HG03159 (cell line): ENCODE measurements at regions not wholly inside any gene's neighbourhood (a gene's known extent, or its start where the extent isn't known, plus 50 kb on each side); places are given as distances from the start of the nearest gene placed in this dataset.

Source experiments
- ATAC-seq: cut with Tn5 transposase; IDR thresholded peaks from one replicate; pipeline ENCODE4 v1.9.1; 2021; ENCODE audit warnings: mild to moderate bottlenecking, moderate library complexity; ENCODE audit not compliant: unreplicated experiment

DNA sequence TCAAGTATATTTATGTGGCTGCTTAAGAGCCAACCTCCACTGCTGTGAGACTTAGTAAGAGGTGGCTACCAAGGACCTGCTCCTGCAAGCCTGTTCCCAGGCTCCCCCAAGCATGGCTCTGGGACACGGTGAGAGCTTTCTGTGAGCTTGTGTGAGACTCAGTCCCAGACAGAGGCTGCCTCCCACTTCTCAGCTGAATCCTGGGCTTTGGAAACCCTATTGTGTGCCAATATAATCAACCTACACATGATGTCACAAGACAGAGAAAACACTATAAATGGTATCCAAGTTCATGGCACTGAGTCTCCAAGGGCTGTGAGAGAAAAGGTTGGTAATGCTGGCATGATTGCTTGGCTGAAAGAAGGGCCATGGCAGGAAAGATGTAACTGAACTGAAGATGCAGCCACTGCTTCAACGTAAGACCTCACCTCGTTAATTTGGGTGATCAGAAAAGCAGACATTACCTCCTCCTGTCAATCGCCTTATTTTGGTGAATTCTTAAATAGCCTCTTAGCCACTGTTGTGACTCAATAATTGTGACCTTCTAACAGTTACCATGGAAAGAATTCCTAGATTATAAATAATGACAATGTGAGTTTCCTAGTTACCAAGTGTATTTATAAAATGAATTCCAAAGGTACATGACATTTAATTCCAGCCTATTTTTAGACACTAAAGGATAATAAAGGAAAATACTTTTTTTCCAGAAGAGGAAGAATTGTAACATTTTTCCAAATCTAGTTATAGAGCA, 332.0 kb downstream of the IRS2 start:
- no peak for ATAC-seq

DNA sequence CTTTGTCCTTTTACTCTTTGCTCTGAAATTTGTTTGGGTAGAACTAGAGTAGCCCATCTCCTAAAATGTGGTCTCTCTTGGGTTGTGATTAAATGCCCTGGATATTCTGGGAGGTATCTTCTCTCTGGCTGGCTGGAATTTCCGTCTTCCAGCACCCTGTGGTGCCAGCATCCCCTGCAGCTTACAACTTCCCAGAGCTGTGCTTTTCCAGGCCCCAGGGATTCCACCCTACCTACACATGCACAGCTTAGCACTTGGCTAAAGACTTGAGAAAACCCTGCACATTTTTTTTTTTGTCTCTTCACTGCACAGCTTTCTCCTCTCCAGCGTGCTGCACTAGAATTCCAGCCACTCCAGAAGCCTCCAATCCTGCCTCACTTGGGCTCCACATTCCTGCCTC, 334.7 kb downstream of the IRS2 start:
- ATAC-seq, result no peak

- no peak for ATAC-seq
Measured at GRCh38 chr13:109448629-109449028, 337.8 kb downstream of the IRS2 start.

- ATAC-seq, result no peak
Measured at GRCh38 chr13:109447667-109448066, 338.7 kb downstream of the IRS2 start.

DNA sequence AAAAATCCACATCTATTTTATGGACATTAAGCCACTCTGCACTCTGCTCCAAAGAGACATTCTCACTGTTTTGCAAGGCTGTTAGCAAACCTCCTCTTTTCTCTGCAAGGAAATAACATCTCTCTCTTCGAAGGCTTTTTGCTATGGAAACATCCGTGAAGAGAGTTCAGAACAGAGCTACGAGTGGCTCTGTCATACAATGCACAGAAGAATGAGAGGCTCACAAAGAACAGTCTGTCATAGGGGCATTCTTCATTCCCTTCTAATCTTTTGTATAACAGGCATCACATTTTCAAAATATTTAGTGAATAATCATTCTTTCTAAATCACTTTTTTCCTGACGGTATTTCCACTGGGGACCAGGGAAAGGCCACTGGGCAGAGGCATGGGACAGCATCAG, 346.1 kb downstream of the IRS2 start:
- no peak for ATAC-seq

- ATAC-seq, result no peak
Measured at GRCh38 chr13:109439813-109440212, 346.6 kb downstream of the IRS2 start.

- no peak for ATAC-seq
Measured at GRCh38 chr13:109436841-109437240, 349.5 kb downstream of the IRS2 start.

- no peak for ATAC-seq
Measured at GRCh38 chr13:109436055-109436622, 350.2 kb downstream of the IRS2 start.

GRCh38 chr13:109431217-109431616, 355.2 kb downstream of the IRS2 start:
- ATAC-seq, result no peak

- no peak for ATAC-seq
Measured at GRCh38 chr13:109428146-109428545, 358.2 kb downstream of the IRS2 start.

DNA sequence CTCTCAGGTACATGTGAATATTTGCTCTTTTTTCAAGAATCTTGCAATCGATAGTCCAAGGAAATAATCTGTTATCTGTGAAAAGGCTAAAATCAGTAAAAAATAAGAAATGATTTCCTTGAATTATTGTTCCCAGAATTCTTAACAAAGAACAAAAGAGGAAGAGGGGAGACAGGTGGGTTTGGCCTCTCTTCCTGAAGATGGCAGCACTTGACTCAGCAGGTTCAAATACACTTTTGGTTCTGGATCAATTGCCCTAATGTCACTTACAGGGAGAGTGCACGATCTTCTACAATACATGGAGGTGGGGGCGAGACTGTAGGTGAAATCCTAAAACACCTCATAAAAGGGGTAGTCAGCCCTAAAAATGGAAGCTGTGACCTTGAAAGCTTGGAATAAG, 358.7 kb downstream of the IRS2 start:
- no peak for ATAC-seq

DNA sequence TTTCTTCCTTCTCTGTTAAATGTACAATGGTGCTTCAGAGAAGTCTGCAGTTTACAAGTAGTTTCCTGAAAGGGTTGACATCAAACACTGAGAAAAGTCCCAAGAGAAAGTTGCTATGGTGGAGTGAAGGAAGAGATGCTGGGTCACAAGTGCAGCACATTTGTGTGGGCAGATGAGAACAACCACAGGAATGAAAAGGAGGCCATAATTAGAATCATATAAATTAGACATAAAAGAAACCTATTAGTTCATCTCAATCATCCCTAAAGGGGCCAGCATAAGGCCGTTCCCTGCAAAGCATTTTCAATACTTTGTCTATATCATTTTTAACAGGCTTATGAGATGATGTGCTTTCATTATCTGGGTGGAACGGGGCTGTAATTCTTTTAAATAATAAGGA, 359.2 kb downstream of the IRS2 start:
- ATAC-seq, result no peak

GRCh38 chr13:109426690-109426990, 359.7 kb downstream of the IRS2 start:
- ATAC-seq, result no peak

- no peak for ATAC-seq
Measured at GRCh38 chr13:109425821-109426689, 360.3 kb downstream of the IRS2 start.

- no peak for ATAC-seq
Measured at GRCh38 chr13:109422161-109422560, 364.2 kb downstream of the IRS2 start.

- no peak for ATAC-seq
Measured at GRCh38 chr13:109419896-109420295, 366.5 kb downstream of the IRS2 start.

- no peak for ATAC-seq
Measured at GRCh38 chr13:109418111-109418510, 368.3 kb downstream of the IRS2 start.

DNA sequence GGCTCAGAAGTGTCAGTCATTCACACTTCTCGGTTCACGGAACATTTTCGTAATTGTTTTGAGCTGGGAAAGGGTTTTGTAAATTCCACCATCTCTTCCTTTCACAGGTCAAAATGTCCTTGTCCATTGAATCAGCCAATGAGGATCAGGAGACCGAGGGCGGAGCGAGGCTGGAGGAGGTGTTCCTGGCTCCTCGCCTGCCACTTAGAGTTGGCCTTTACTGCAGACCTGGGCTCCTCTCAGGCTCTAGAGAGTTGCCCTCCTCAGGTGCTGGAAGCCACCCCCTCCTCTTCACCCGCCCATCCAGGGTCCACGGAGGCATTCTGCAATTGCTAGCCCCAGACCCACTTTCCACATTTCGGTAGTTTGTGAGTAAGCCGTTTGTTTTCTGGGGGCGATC, 370.4 kb downstream of the IRS2 start:
- ATAC-seq, result no peak

GRCh38 chr13:109415057-109415456, 371.3 kb downstream of the IRS2 start:
- ATAC-seq, result no peak

GRCh38 chr13:109412283-109412901, 374.0 kb downstream of the IRS2 start:
- ATAC-seq, result no peak

DNA sequence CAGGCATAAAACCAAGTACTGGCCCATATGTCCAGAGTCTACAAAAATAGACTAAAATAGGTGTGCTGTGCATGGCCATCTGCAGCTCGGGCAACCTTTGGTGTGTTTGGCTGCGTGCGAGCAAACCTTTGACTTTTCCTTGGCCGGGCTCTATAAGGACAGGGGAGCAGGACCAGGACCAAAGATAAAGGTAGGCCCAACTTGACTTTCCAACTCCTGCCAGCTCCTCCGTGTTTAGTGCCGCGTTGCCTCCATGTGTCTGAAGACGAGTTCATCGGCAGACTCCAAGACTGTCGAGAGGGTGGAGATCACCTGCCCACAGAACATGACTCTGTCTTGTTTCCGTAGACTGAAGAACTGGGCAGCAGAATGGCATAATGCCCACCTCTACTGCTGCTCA, 375.5 kb downstream of the IRS2 start:
- ATAC-seq, result no peak
